PFSK-1 (cell line): ENCODE measurements at regions not wholly inside any gene's neighbourhood (a gene's known extent, or its start where the extent isn't known, plus 50 kb on each side); places are given as distances from the start of the nearest gene placed in this dataset.

Experiments used
- POLR2AphosphoS5 ChIP-seq: IDR thresholded peaks from 2 replicates; pipeline ENCODE4 v1.6.1; 2012; ENCODE audit warnings: low read depth, mild to moderate bottlenecking, control low read depth, low read length, moderate library complexity
- REST ChIP-seq, 2 experiments: IDR thresholded peaks; 2 replicates each; pipeline versions ENCODE4 v1.6.1 to v1.8.0; 2011 to 2012; ENCODE audit warnings: low read depth in 2 of 2, low read length in 2 of 2, control low read depth in 1 of 2, inconsistent platforms in 1 of 2, mild to moderate bottlenecking in 1 of 2, moderate library complexity in 1 of 2; ENCODE audit not compliant: insufficient read depth in 1 of 2
- TAF1 ChIP-seq: IDR thresholded peaks from 2 replicates; pipeline ENCODE4 v1.6.1; 2012; ENCODE audit warnings: low read length, control low read depth, borderline replicate concordance; ENCODE audit not compliant: insufficient read depth

- TF ChIP-seq REST (IDR thresholded peaks at IDR 0.05; ENCODE audit: insufficient read depth in 1 of 2, low read depth in 2 of 2, low read length in 2 of 2) = no peak
- no peak for TF ChIP-seq TAF1
- no peak for TF ChIP-seq POLR2AphosphoS5
Measured at GRCh38 chr11:13869398-13869886, 93.1 kb upstream of the SPON1 start.
